Fibroblast of lung (primary cell): ENCODE measurements at regions not wholly inside any gene's neighbourhood (a gene's known extent, or its start where the extent isn't known, plus 50 kb on each side); places are given as distances from the start of the nearest gene placed in this dataset.

Experiments
- DNase-seq, 2 donors: peaks; one replicate each; pipeline versions ENCODE4 v3.0.0 to v3.0.0-alpha.2; 2010; ENCODE audit warnings: low read depth in 2 of 2
- H2AFZ ChIP-seq: 2 replicates; pipeline ENCODE4 v1.5.1; 2012; ENCODE audit warnings: low read length, control low read depth, inconsistent platforms
- H3K27ac ChIP-seq: 2 replicates; pipeline ENCODE4 v1.5.1; 2011; ENCODE audit warnings: low read length, control low read depth; ENCODE audit not compliant: insufficient read depth
- H3K27me3 ChIP-seq: 2 replicates; pipeline ENCODE4 v1.5.1; 2011; ENCODE audit warnings: mild to moderate bottlenecking, low read length; ENCODE audit not compliant: control insufficient read depth, insufficient read depth
- H3K36me3 ChIP-seq: 2 replicates; pipeline ENCODE4 v1.5.1; 2011; ENCODE audit warnings: low read length; ENCODE audit not compliant: control insufficient read depth, insufficient read depth
- H3K4me1 ChIP-seq: 2 replicates; pipeline ENCODE4 v1.5.1; 2011; ENCODE audit warnings: low read length; ENCODE audit not compliant: control insufficient read depth, insufficient read depth; ENCODE audit errors: extremely low read depth
- H3K4me2 ChIP-seq: 2 replicates; pipeline ENCODE4 v1.5.1; 2011; ENCODE audit warnings: low read length, control low read depth; ENCODE audit not compliant: insufficient read depth; ENCODE audit errors: extremely low read depth
- H3K4me3 ChIP-seq, 4 experiments: fragments of 200-600 bp in 1 of 4; sonication (generic) in 1 of 4; replicated peaks in 1 of 4; 2 replicates each; pipeline ENCODE4 v1.5.1; 2011 to 2016; ENCODE audit warnings: low read length in 4 of 4, low read depth in 3 of 4, mild to moderate bottlenecking in 3 of 4, control low read depth in 2 of 4, inconsistent platforms in 1 of 4, mixed read lengths in 1 of 4; ENCODE audit not compliant: insufficient read depth in 1 of 4; ENCODE audit errors: control extremely low read depth in 1 of 4
- H3K79me2 ChIP-seq: 2 replicates; pipeline ENCODE4 v1.5.1; 2012; ENCODE audit warnings: mild to moderate bottlenecking, low read length, inconsistent platforms; ENCODE audit not compliant: control insufficient read depth, insufficient read depth
- H3K9ac ChIP-seq: 2 replicates; pipeline ENCODE4 v1.5.1; 2011; ENCODE audit warnings: mild to moderate bottlenecking, low read length, control low read depth; ENCODE audit not compliant: insufficient read depth
- H3K9me3 ChIP-seq: 2 replicates; pipeline ENCODE4 v1.5.1; 2012; ENCODE audit warnings: low read depth, low read length; ENCODE audit not compliant: control insufficient read depth, insufficient read depth
- H4K20me1 ChIP-seq: 2 replicates; pipeline ENCODE4 v1.5.1; 2011; ENCODE audit warnings: low read length; ENCODE audit not compliant: control insufficient read depth, insufficient read depth; ENCODE audit errors: extremely low read depth
- EZH2 ChIP-seq: IDR thresholded peaks from 2 replicates; pipeline ENCODE4 v1.5.1; 2012; ENCODE audit warnings: low read length, control low read depth, mild to moderate bottlenecking; ENCODE audit errors: missing control alignments
- TF ChIP-seq, protein P1 (sequence below), 2 donors: IDR thresholded peaks in 1 of 2; conservative IDR thresholded peaks in 1 of 2; 1 replicate in 1 of 2; 2 replicates in 1 of 2; pipeline ENCODE4 v1.5.1; 2011 to 2012; ENCODE audit warnings: low read length in 2 of 2, control low read depth in 1 of 2, inconsistent platforms in 1 of 2, low read depth in 1 of 2, mild to moderate bottlenecking in 1 of 2

DNA sequence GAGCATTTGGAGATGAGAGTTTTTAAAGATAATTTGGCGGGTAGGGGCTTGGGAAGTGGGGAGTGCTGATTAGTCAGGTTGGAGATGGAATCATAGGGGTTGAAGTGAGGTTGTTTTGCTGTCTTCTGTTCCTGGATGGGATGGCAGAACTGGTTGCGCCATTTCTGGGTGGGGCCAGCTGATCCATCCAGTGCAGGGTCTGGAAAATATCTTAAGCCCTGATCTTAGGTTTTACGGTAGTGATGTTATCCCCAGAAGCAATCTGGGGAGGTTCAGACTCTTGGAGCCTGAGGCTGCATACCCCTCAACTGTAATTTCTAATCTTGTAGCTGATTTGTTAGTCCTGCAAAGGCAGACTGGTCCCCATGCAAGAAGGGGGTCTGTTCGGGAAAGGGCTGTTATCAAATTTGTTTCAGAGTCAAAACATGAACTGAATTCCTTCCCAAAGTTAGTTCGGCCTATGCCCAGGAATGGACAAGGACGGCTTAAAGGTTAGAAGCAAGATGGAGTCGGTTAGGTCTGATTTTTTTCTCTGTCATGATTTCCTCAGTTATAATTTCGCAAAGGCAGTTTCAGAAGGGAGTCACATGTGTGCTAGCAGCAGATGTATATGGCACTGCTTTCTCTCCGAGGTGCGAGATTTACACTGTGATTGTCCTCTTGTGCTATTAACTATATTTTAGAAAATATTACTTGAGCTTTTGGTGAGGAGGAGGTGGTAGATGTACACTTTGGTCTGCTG lies 540.4 kb downstream of the EDEM1 start:
- Histone ChIP-seq H3K9ac (no peak overlapping the region), H2AFZ (no peak overlapping the region), H3K9me3 (no peaks in the 10 kb centered on the region), H3K79me2 (no peaks in the 10 kb centered on the region), H3K4me3 (no peak overlapping the region), H4K20me1 (no peaks in the 10 kb centered on the region), H3K4me1 (no peaks in the 10 kb centered on the region), H3K27me3 (no peaks in the 10 kb centered on the region), H3K36me3 (no peaks in the 10 kb centered on the region), H3K4me2 (no peak overlapping the region), H3K27ac (no peak overlapping the region)
- no peak for DNase-seq
- TF ChIP-seq, protein P1, sequence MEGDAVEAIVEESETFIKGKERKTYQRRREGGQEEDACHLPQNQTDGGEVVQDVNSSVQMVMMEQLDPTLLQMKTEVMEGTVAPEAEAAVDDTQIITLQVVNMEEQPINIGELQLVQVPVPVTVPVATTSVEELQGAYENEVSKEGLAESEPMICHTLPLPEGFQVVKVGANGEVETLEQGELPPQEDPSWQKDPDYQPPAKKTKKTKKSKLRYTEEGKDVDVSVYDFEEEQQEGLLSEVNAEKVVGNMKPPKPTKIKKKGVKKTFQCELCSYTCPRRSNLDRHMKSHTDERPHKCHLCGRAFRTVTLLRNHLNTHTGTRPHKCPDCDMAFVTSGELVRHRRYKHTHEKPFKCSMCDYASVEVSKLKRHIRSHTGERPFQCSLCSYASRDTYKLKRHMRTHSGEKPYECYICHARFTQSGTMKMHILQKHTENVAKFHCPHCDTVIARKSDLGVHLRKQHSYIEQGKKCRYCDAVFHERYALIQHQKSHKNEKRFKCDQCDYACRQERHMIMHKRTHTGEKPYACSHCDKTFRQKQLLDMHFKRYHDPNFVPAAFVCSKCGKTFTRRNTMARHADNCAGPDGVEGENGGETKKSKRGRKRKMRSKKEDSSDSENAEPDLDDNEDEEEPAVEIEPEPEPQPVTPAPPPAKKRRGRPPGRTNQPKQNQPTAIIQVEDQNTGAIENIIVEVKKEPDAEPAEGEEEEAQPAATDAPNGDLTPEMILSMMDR (conservative IDR thresholded peaks at IDR 0.05 in 1 of 2, IDR thresholded peaks at IDR 0.05 in 1 of 2; ENCODE audit: low read depth in 1 of 2, low read length in 2 of 2), result no peak
- TF ChIP-seq EZH2, result no peak

DNA sequence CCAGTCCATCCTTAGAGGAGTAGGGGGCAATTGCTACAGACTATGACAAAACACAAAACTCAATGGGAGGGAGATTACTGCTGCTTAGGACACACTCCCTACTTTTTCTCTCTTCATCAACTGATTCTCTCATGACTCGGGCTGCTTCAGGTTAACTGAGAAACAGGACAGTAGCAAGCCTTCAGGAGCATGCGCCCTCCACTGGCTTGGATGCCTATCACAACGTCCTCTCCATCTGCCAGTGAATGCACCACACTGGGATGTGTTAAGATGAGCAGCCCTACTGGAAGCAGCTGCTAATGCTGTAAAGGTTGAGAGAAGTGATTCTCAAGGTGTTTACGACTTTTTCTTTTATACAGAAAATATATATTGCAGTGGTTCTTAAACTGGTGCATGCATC lies 542.3 kb downstream of the EDEM1 start:
- H3K4me1 ChIP-seq, result no peaks in the 10 kb centered on the region
- no peak overlapping the region for H3K9ac ChIP-seq
- H3K4me3 ChIP-seq, result no peak overlapping the region
- H3K79me2 ChIP-seq, result no peaks in the 10 kb centered on the region
- TF ChIP-seq, protein P1 (conservative IDR thresholded peaks at IDR 0.05 in 1 of 2, IDR thresholded peaks at IDR 0.05 in 1 of 2; ENCODE audit: low read depth in 1 of 2, low read length in 2 of 2), result no peak
- no peak for TF ChIP-seq EZH2
- no peaks in the 10 kb centered on the region for H3K27me3 ChIP-seq
- no peaks in the 10 kb centered on the region for H3K9me3 ChIP-seq
- H3K36me3 ChIP-seq, result no peaks in the 10 kb centered on the region
- H2AFZ ChIP-seq, result no peak overlapping the region
- no peak overlapping the region for H3K27ac ChIP-seq
- H4K20me1 ChIP-seq, result no peaks in the 10 kb centered on the region
- DNase-seq, result no peak
- no peak overlapping the region for H3K4me2 ChIP-seq

DNA sequence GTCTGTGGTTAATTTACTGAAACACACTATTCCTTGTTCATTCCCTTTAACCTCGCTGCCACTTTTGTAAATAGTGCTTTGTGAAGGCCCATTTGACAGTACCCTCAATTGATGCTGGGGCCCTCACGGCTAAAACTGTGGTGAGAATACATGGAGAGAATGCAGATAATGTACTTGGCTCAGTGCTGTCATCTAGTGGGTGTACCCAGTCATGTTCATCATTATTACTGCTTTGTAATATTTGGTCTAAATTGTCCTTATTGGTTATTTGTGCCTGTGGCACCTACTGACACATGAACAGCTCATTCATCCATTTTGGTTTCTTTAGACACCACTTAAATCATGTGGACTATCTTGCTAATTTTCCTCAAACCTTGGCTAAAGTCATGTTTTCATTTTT lies 543.6 kb downstream of the EDEM1 start:
- Histone ChIP-seq H3K9me3 (no peaks in the 10 kb centered on the region), H4K20me1 (no peaks in the 10 kb centered on the region), H3K27ac (no peak overlapping the region), H3K9ac (no peak overlapping the region), H3K4me1 (no peaks in the 10 kb centered on the region), H3K36me3 (no peaks in the 10 kb centered on the region), H3K27me3 (no peaks in the 10 kb centered on the region), H3K4me3 (no peak overlapping the region), H3K4me2 (no peak overlapping the region), H3K79me2 (no peaks in the 10 kb centered on the region), H2AFZ (no peak overlapping the region)
- DNase-seq, result no peak
- no peak for TF ChIP-seq EZH2
- TF ChIP-seq, protein P1 (conservative IDR thresholded peaks at IDR 0.05 in 1 of 2, IDR thresholded peaks at IDR 0.05 in 1 of 2; ENCODE audit: low read depth in 1 of 2, low read length in 2 of 2), result no peak
